ENCODE measurements at regions not wholly inside any gene's neighbourhood (a gene's known extent, or its start where the extent isn't known, plus 50 kb on each side); places are given as distances from the start of the nearest gene placed in this dataset.

DNA sequence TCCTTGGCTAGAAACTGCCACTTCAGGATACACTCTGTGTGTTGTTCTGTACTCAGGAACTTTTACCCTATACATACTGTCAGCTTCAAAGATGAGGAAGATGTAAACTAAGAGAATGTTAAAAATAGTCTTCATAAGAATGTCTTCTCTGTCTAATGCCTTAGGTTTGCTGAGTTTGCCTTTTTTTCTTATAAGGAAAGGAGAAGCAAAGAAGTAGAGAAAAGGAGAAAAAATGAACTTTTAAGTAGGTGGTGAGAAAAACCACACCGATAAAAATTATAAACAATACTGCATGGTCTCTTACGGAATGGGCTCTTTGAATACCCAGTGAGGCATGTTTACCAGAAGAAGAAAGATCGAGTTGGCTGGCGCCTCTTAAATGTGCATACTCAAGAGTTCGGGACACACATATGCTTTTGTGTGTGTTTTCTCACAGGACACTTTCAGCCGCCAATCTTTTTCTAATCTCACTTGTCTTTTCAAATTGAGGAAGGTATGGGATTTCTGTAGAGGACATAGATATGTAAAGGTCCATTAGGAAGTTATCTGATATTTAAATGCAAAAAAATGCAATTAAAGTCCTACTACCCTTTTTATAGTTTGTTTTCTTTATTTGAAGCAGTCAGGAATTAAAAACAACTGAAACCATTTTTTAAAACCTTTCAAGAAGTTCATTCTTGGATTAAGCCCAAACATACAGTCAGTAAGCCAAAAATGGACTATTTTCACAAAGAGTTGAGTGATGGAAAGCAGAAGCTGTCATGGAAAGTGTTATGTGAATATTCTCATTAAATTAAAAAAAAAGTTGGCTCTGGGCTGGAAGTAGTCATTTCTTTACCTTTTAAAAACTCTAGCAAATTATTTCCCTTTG lies 100.6 kb upstream of the MDFIC start:
- TF ChIP-seq, protein P1, sequence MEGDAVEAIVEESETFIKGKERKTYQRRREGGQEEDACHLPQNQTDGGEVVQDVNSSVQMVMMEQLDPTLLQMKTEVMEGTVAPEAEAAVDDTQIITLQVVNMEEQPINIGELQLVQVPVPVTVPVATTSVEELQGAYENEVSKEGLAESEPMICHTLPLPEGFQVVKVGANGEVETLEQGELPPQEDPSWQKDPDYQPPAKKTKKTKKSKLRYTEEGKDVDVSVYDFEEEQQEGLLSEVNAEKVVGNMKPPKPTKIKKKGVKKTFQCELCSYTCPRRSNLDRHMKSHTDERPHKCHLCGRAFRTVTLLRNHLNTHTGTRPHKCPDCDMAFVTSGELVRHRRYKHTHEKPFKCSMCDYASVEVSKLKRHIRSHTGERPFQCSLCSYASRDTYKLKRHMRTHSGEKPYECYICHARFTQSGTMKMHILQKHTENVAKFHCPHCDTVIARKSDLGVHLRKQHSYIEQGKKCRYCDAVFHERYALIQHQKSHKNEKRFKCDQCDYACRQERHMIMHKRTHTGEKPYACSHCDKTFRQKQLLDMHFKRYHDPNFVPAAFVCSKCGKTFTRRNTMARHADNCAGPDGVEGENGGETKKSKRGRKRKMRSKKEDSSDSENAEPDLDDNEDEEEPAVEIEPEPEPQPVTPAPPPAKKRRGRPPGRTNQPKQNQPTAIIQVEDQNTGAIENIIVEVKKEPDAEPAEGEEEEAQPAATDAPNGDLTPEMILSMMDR (IDR thresholded peaks at IDR 0.05; ENCODE audit: extremely low read depth, missing control alignments), result no peak
- DNase-seq (ENCODE audit: low spot score), result no peak

DNA sequence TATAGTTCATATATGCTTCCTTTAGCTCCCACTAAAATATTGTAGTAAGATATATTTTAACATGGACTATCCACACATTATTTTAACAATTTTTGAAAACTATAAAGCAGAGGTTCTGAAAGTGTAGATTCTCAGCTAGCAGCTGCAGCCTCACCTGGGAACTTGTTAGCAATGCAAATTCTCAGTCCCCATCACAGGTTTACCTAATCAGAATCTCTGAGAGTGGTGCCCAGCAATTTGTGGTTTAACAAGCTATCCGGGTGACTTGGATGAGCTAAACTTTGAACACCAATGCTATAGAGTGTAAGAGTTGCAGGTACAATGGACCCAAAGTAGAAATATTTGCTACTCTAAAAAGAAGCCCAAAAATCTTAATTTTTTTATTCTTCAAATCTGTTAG lies 99.8 kb upstream of the MDFIC start:
- DNase-seq (ENCODE audit: low spot score), result no peak
- TF ChIP-seq, protein P1 (IDR thresholded peaks at IDR 0.05; ENCODE audit: extremely low read depth, missing control alignments), result no peak

DNA sequence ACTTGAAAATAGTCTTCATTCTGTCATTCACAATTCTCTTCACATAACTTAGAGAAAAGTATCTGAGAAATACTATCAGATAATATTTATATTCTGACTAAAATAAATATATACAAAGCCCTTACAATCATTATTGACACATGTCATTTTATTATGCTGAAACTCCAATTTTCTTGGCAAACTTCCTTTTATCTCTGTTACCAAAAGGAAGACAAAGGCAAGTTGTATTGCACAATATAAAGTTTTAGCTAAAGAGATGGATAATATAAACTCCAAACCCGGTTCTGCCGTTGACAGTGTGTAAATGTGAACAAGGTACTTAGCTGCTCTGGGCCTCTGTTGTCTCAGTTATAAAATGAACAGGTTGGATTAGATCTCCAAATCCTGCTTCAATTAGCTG lies 99.0 kb upstream of the MDFIC start:
- TF ChIP-seq, protein P1 (IDR thresholded peaks at IDR 0.05; ENCODE audit: extremely low read depth, missing control alignments), result no peak
- no peak for DNase-seq (ENCODE audit: low spot score)

DNA sequence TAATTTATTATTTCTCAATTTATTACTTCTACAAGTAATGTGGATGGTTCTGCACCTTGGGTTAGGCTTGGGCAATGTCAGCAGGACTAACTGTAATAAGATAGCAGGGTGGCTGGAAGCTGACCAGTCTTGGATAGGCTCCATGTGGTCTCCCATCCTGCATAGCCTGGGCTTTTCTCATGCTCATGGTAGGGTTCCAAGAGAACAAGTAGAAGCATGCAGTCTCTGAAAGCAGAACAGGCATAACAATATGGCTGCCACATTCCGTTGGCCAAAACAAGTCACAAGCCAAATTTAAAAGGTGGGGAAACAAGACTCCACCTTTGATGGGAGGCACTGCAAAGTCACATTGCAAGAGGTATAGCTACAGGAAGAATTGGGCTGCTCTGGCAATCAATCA lies 98.6 kb upstream of the MDFIC start:
- DNase-seq (ENCODE audit: low spot score), result no peak
- TF ChIP-seq, protein P1 (IDR thresholded peaks at IDR 0.05; ENCODE audit: extremely low read depth, missing control alignments), result no peak

DNA sequence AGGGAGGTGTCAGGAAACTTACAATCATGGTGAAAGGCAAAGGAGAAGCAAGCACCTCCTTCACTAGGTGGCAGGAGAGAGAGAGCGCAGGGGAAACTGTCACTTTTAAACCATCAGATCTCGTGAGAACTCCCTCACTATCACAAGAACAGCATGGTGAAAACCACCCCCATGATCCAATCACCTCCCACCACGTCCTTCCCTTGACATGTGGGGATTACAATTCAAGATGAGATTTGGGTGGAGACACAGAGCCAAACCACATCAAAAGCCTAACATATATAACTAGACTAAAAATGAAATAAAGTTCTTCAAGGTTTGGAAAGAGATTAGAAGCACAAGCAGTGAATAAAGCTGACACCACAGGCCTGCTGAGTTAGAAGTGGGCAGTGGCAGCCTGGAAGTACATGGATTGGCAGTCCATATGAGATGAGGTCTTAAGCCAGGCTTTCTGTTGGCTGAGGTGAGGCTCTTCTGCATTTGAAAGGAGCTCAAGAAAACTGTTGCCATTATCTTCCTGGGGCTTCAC lies 96.4 kb upstream of the MDFIC start:
- TF ChIP-seq, protein P1 (IDR thresholded peaks at IDR 0.05; ENCODE audit: extremely low read depth, missing control alignments), result no peak
- DNase-seq (ENCODE audit: low spot score), result no peak

DNA sequence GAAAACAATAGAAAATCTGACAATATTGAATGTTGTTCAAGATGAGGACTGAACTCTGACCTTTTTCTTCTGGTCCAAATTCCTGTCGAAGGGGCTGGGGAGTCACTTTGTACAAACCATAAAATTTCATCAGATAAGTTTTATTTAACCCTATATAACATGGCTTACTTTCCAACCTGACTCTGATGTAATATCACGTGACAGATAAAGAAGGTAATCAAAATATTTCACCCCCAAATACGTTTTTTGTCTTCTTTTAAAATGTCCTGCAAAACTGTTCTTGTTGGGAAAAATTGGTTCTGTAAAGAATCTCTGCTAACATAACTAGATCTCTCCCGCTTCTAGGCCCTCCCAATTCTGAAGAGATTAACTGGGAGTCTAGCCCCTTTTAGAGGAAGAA lies 90.9 kb upstream of the MDFIC start:
- TF ChIP-seq, protein P1 (IDR thresholded peaks at IDR 0.05; ENCODE audit: extremely low read depth, missing control alignments), result no peak

DNA sequence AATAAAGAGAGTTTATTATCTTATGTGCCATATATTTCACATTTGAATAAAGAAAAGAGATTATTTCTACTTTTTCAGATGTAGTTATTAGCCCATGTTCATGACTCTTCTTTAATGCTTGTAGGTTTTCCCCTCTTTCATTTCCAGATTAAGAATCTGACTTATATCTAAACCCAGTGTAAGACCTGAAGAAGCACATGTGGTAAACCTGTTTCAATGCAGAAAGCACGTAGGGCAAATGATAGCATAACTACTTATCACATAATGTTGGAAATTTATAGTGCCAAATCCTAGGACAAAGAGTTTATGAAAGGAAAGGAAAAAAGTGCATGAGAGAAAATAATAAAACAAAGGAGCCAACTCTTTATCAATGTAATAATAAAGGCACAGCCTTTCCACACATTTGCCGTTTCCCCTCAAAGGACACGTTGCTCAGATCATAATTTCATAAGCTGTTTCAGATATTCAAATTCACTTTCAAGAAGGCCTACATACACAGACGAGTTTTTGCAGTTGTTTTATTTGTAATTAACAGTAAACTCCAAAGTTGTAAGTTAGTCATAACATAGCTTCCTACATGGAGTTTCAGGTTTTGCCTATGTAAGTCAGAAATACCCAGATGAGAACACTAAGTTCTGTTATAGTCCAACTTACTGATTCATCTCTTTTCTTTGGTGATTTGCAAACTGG lies 88.8 kb upstream of the MDFIC start:
- DNase-seq (ENCODE audit: low spot score), result peak; percentile 39

More for the DNA sequence above, 90.9 kb upstream of the MDFIC start:
- no peak for DNase-seq (ENCODE audit: low spot score)

More for the DNA sequence above, 88.8 kb upstream of the MDFIC start:
- TF ChIP-seq, protein P1 (IDR thresholded peaks at IDR 0.05; ENCODE audit: extremely low read depth, missing control alignments), result no peak

All from GM20000 (cell line).